ENCODE measurements at regions not wholly inside any gene's neighbourhood (a gene's known extent, or its start where the extent isn't known, plus 50 kb on each side); places are given as distances from the start of the nearest gene placed in this dataset.

- H3K9me3 ChIP-seq (replicated peaks in 1 of 2; ENCODE audit: control insufficient read depth in 1 of 2, insufficient read depth in 1 of 2, low read length in 2 of 2) = no peaks in the 10 kb centered on the region
- no peak overlapping the region for H3K27ac ChIP-seq (ENCODE audit: low read depth in 1 of 2, low read length in 2 of 2)
- H2AFZ ChIP-seq (ENCODE audit: insufficient read depth, low read depth, low read length, poor library complexity, severe bottlenecking) = no peak overlapping the region
- H3K27me3 ChIP-seq (ENCODE audit: control insufficient read depth in 2 of 2, insufficient read depth in 2 of 2, low read length in 2 of 2) = no peaks in the 10 kb centered on the region
- H3K36me3 ChIP-seq (replicated peaks in 1 of 2; ENCODE audit: control insufficient read depth in 1 of 2, insufficient read depth in 2 of 2, low read length in 2 of 2) = no peaks in the 10 kb centered on the region
- no peaks in the 10 kb centered on the region for H3K36me3 Mint-ChIP-seq
- H3K4me1 ChIP-seq (ENCODE audit: control insufficient read depth in 1 of 2, insufficient read depth in 2 of 2, low read length in 2 of 2) = no peaks in the 10 kb centered on the region
- H3K4me3 ChIP-seq (replicated peaks in 1 of 3; ENCODE audit: low read depth in 2 of 3, low read length in 3 of 3) = no peak overlapping the region
- intact Hi-C loops (cut with micrococcal nuclease) = no loop called here
- H3K9me3 Mint-ChIP-seq = peaks cover 0 to 10% (median 0%) of the 10 kb centered on the region in 7 donors
- H3K4me2 ChIP-seq (replicated peaks; ENCODE audit: extremely low read depth, low read length, poor library complexity, severe bottlenecking) = no peak overlapping the region
- no peak for TF ChIP-seq CTCF (IDR thresholded peaks at IDR 0.05)
- H3K4me3 Mint-ChIP-seq = no peak overlapping the region
- H3K27me3 Mint-ChIP-seq (ENCODE audit: low read depth in 3 of 3) = no peaks in the 10 kb centered on the region
- DNase-seq = no peak
- WGBS (ENCODE audit: insufficient coverage) = 100% methylated on average over 2 of the region's 2 CpGs
- H3K9ac ChIP-seq (ENCODE audit: insufficient read depth, low read length, poor library complexity, severe bottlenecking) = no peak overlapping the region
- no peaks in the 10 kb centered on the region for H3K79me2 ChIP-seq (ENCODE audit: insufficient read depth, low read length)
- no peaks in the 10 kb centered on the region for H3K4me1 Mint-ChIP-seq
- no peaks in the 10 kb centered on the region for H4K20me1 ChIP-seq (ENCODE audit: insufficient read depth, low read length)
- H3K27ac Mint-ChIP-seq = no peak overlapping the region
Measured at GRCh38 chr3:82145742-82146141, 384.3 kb upstream of the GBE1 start.

DNA sequence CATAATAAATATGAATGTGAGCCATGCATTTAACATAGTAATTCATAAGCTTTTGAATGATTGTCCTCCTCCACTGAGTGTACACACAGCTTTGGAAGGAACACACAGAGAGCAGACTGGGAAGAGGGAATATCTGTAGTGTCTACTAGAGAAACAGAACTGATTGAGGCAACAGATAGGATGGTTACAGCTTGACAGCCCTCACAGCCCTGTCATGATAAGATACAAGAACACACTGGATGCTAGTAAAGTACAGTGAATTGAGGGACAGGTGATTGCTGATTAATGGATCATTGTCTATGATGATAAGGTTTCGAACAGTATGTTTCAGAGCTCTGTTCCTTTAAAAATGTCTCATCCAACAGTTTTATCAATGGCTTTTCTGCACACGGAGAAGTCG, 383.4 kb upstream of the GBE1 start:
- WGBS (ENCODE audit: insufficient coverage) = no CpG with 5 or more reads among the region's 3 CpGs
- Histone ChIP-seq H4K20me1 (ENCODE audit: insufficient read depth, low read length) (no peaks in the 10 kb centered on the region), H3K9ac (ENCODE audit: insufficient read depth, low read length, poor library complexity, severe bottlenecking) (no peak overlapping the region), H3K79me2 (ENCODE audit: insufficient read depth, low read length) (no peaks in the 10 kb centered on the region), H3K27ac (ENCODE audit: low read depth in 1 of 2, low read length in 2 of 2) (no peak overlapping the region), H3K27me3 (ENCODE audit: control insufficient read depth in 2 of 2, insufficient read depth in 2 of 2, low read length in 2 of 2) (no peaks in the 10 kb centered on the region), H3K9me3 (replicated peaks in 1 of 2; ENCODE audit: control insufficient read depth in 1 of 2, insufficient read depth in 1 of 2, low read length in 2 of 2) (no peaks in the 10 kb centered on the region), H2AFZ (ENCODE audit: insufficient read depth, low read depth, low read length, poor library complexity, severe bottlenecking) (no peak overlapping the region), H3K4me1 (ENCODE audit: control insufficient read depth in 1 of 2, insufficient read depth in 2 of 2, low read length in 2 of 2) (no peaks in the 10 kb centered on the region), H3K4me3 (replicated peaks in 1 of 3; ENCODE audit: low read depth in 2 of 3, low read length in 3 of 3) (no peak overlapping the region), H3K36me3 (replicated peaks in 1 of 2; ENCODE audit: control insufficient read depth in 1 of 2, insufficient read depth in 2 of 2, low read length in 2 of 2) (no peaks in the 10 kb centered on the region), H3K4me2 (replicated peaks; ENCODE audit: extremely low read depth, low read length, poor library complexity, severe bottlenecking) (no peak overlapping the region)
- H3K36me3 Mint-ChIP-seq = no peaks in the 10 kb centered on the region
- no peak overlapping the region for H3K27ac Mint-ChIP-seq
- H3K4me3 Mint-ChIP-seq = no peak overlapping the region
- peaks cover 0 to 10% (median 0%) of the 10 kb centered on the region in 7 donors for H3K9me3 Mint-ChIP-seq
- TF ChIP-seq CTCF (IDR thresholded peaks at IDR 0.05) = no peak
- no peaks in the 10 kb centered on the region for H3K4me1 Mint-ChIP-seq
- intact Hi-C loops (cut with micrococcal nuclease) = no loop called here
- no peak for DNase-seq
- no peaks in the 10 kb centered on the region for H3K27me3 Mint-ChIP-seq (ENCODE audit: low read depth in 3 of 3)

Data from CD14-positive monocyte (primary cell).